Hepatocyte (in vitro differentiated cells): ENCODE measurements at regions not wholly inside any gene's neighbourhood (a gene's known extent, or its start where the extent isn't known, plus 50 kb on each side); places are given as distances from the start of the nearest gene placed in this dataset.

Experiments used
- EZH2 ChIP-seq: fragments of 200-600 bp; sonication (generic); IDR thresholded peaks from 2 replicates; pipeline ENCODE4 v1.6.1; 2016; ENCODE audit warnings: antibody characterized with exemption, mild to moderate bottlenecking, borderline replicate concordance
- EZH2phosphoT487 ChIP-seq: fragments of 200-600 bp; sonication (generic); IDR thresholded peaks from one replicate; pipeline ENCODE4 v1.6.1; 2018; ENCODE audit warnings: antibody characterized with exemption, mild to moderate bottlenecking, low read depth, moderate library complexity; ENCODE audit not compliant: unreplicated experiment, severe bottlenecking
- TF ChIP-seq, protein P1 (sequence below): fragments of 200-600 bp; sonication (generic); IDR thresholded peaks from 2 replicates; pipeline ENCODE4 v1.5.1; 2016; ENCODE audit warnings: antibody characterized with exemption, mild to moderate bottlenecking; ENCODE audit not compliant: poor library complexity

DNA sequence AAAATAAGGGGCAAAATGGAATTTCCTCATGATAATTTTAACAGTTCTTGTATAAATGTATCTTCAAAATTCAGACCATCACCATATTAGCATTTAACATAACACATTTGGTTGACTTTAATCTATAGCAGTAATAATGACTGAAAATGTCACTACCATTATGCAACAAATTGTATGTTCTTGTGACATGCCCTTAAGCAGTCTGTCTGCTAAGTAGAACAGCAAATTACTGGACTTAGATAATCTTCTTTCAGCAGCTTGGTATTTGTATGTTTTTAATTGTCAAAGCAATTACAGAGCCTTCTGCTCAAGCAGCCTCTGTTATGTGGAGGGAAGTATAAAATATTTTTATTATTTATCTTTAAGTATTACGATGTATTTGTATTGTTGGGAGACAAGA, 214.3 kb upstream of the NXPH2 start:
- TF ChIP-seq, protein P1, sequence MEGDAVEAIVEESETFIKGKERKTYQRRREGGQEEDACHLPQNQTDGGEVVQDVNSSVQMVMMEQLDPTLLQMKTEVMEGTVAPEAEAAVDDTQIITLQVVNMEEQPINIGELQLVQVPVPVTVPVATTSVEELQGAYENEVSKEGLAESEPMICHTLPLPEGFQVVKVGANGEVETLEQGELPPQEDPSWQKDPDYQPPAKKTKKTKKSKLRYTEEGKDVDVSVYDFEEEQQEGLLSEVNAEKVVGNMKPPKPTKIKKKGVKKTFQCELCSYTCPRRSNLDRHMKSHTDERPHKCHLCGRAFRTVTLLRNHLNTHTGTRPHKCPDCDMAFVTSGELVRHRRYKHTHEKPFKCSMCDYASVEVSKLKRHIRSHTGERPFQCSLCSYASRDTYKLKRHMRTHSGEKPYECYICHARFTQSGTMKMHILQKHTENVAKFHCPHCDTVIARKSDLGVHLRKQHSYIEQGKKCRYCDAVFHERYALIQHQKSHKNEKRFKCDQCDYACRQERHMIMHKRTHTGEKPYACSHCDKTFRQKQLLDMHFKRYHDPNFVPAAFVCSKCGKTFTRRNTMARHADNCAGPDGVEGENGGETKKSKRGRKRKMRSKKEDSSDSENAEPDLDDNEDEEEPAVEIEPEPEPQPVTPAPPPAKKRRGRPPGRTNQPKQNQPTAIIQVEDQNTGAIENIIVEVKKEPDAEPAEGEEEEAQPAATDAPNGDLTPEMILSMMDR: no peak
- TF ChIP-seq EZH2: no peak
- no peak for TF ChIP-seq EZH2phosphoT487
